H1 (cell line): ENCODE measurements at regions not wholly inside any gene's neighbourhood (a gene's known extent, or its start where the extent isn't known, plus 50 kb on each side); places are given as distances from the start of the nearest gene placed in this dataset.

ENCODE experiments used
- CTCF ChIA-PET: fragments of 300-600 bp; sonication (Branson Sonifier 250); formaldehyde crosslinking; loops from one replicate; lab custom pipeline; 2021; ENCODE audit not compliant: partially characterized antibody; lab: Charles Lee
- POLR2A ChIA-PET: fragments of 300-600 bp; sonication (Branson Sonifier 250); formaldehyde crosslinking; loops from one replicate; lab custom pipeline; 2021; ENCODE audit warnings: inconsistent platforms; ENCODE audit not compliant: partially characterized antibody; lab: Charles Lee
- DNase-seq, 2 experiments: peaks; one replicate each; pipeline versions ENCODE4 v3.0.0 to v3.0.0-alpha.2; 2010 to 2022; ENCODE audit warnings: low spot score in 2 of 2, low read depth in 1 of 2, mixed read lengths in 1 of 2
- FAIRE-seq: peaks from 2 replicates; lab custom pipeline; 2011; peaks lifted over from hg19 to GRCh38; lab: Jason Lieb, UNC
- H2AFZ ChIP-seq: 2 replicates; pipeline ENCODE4 v1.8.1; 2012; ENCODE audit warnings: low read length, inconsistent platforms
- H2AK5ac ChIP-seq: 2 replicates; pipeline ENCODE4 v1.6.1; 2013; ENCODE audit warnings: low read depth, low read length
- H2BK120ac ChIP-seq: replicated peaks from 2 replicates; pipeline ENCODE3; 2013; ENCODE audit warnings: low read depth, low read length, inconsistent platforms
- H2BK12ac ChIP-seq: 2 replicates; pipeline ENCODE4 v1.6.1; 2013; ENCODE audit warnings: low read depth, low read length
- H2BK15ac ChIP-seq: 2 replicates; pipeline ENCODE4 v1.6.1; 2013; ENCODE audit warnings: low read length
- H2BK20ac ChIP-seq: 2 replicates; pipeline ENCODE4 v1.6.1; 2013; ENCODE audit warnings: low read length
- H2BK5ac ChIP-seq: 2 replicates; pipeline ENCODE4 v1.6.1; 2013; ENCODE audit warnings: low read depth, low read length
- H3K14ac ChIP-seq: 2 replicates; pipeline ENCODE4 v1.6.1; 2013; ENCODE audit warnings: inconsistent platforms; ENCODE audit not compliant: insufficient read length
- H3K18ac ChIP-seq: 2 replicates; pipeline ENCODE4 v1.6.1; 2013; ENCODE audit warnings: low read length; ENCODE audit errors: extremely low read depth
- H3K23ac ChIP-seq: 2 replicates; pipeline ENCODE4 v1.6.1; 2013; ENCODE audit warnings: inconsistent platforms; ENCODE audit not compliant: insufficient read length
- H3K23me2 ChIP-seq: 2 replicates; pipeline ENCODE4 v1.6.1; 2013; ENCODE audit warnings: low read depth, low read length
- H3K27ac ChIP-seq: 2 replicates; pipeline ENCODE4 v1.6.1; 2011; ENCODE audit warnings: low read depth, low read length, inconsistent platforms
- H3K27me3 ChIP-seq, 4 experiments: replicated peaks in 1 of 4; 1 replicate in 1 of 4; 2 replicates in 3 of 4; pipeline versions ENCODE4 v1.6.1 to v1.8.1; 2011 to 2013; ENCODE audit warnings: low read length in 3 of 4, mild to moderate bottlenecking in 3 of 4, inconsistent platforms in 2 of 4, mixed read lengths in 2 of 4, moderate library complexity in 1 of 4; ENCODE audit not compliant: control insufficient read depth in 3 of 4, insufficient read depth in 3 of 4; ENCODE audit errors: extremely low read depth in 1 of 4
- H3K36me3 ChIP-seq, 4 experiments: 2 replicates each; pipeline versions ENCODE4 v1.6.1 to v1.8.1; 2011 to 2013; ENCODE audit warnings: mild to moderate bottlenecking in 4 of 4, low read length in 3 of 4, moderate library complexity in 2 of 4, control low read depth in 1 of 4, inconsistent platforms in 1 of 4; ENCODE audit not compliant: insufficient read depth in 4 of 4, control insufficient read depth in 2 of 4
- H3K4ac ChIP-seq: replicated peaks from 2 replicates; pipeline ENCODE3; 2013; ENCODE audit warnings: low read length, low read depth, mixed read lengths, inconsistent platforms; ENCODE audit not compliant: insufficient read length
- H3K4me1 ChIP-seq, 4 experiments: replicated peaks in 1 of 4; 1 replicate in 1 of 4; 2 replicates in 3 of 4; pipeline versions ENCODE4 v1.6.1 to v1.8.1; 2011 to 2013; ENCODE audit warnings: low read length in 3 of 4, inconsistent platforms in 2 of 4, mixed read lengths in 1 of 4; ENCODE audit not compliant: insufficient read depth in 4 of 4, control insufficient read depth in 3 of 4
- H3K4me2 ChIP-seq, 2 experiments: 2 replicates each; pipeline versions ENCODE4 v1.6.1 to v1.8.1; 2011 to 2013; ENCODE audit warnings: low read depth in 2 of 2, low read length in 2 of 2, control low read depth in 1 of 2, inconsistent platforms in 1 of 2, mild to moderate bottlenecking in 1 of 2; ENCODE audit not compliant: insufficient read depth in 1 of 2
- H3K4me3 ChIP-seq, 4 experiments: fragments of 200-600, 300-600 bp in 1 of 4; sonication (generic), shearing (Covaris generic), sonication (Bioruptor Twin) in 1 of 4; 2 replicates each; pipeline versions ENCODE4 v1.5.1 to v1.8.1; 2011 to 2016; ENCODE audit warnings: low read length in 4 of 4, low read depth in 3 of 4, control low read depth in 2 of 4, inconsistent platforms in 2 of 4, mild to moderate bottlenecking in 2 of 4, mixed read lengths in 1 of 4, moderate library complexity in 1 of 4; ENCODE audit not compliant: insufficient read depth in 2 of 4; ENCODE audit errors: extremely low read depth in 1 of 4
- H3K56ac ChIP-seq: replicated peaks from 2 replicates; pipeline ENCODE3; 2013; ENCODE audit warnings: low read depth, mild to moderate bottlenecking, mixed read lengths, low read length, inconsistent platforms; ENCODE audit not compliant: insufficient read length
- H3K79me1 ChIP-seq: 2 replicates; pipeline ENCODE4 v1.6.1; 2013; ENCODE audit warnings: low read depth, low read length, control low read depth
- H3K79me2 ChIP-seq, 2 experiments: 2 replicates each; pipeline versions ENCODE4 v1.6.1 to v1.8.1; 2012 to 2013; ENCODE audit warnings: low read length in 2 of 2, mild to moderate bottlenecking in 2 of 2, inconsistent platforms in 1 of 2; ENCODE audit not compliant: insufficient read depth in 2 of 2, control insufficient read depth in 1 of 2
- H3K9ac ChIP-seq, 4 experiments: replicated peaks in 1 of 4; 1 replicate in 1 of 4; 2 replicates in 3 of 4; pipeline versions ENCODE4 v1.6.1 to v1.8.1; 2011 to 2013; ENCODE audit warnings: low read depth in 3 of 4, low read length in 3 of 4, control low read depth in 2 of 4, mild to moderate bottlenecking in 2 of 4, moderate library complexity in 2 of 4, inconsistent platforms in 1 of 4; ENCODE audit errors: extremely low read depth in 1 of 4
- H3K9me3 ChIP-seq, 2 experiments: 2 replicates each; pipeline versions ENCODE4 v1.6.1 to v1.8.1; 2012 to 2013; ENCODE audit warnings: mild to moderate bottlenecking in 2 of 2, moderate library complexity in 2 of 2, control low read depth in 1 of 2, inconsistent platforms in 1 of 2, low read depth in 1 of 2, low read length in 1 of 2, mixed read lengths in 1 of 2; ENCODE audit not compliant: insufficient read depth in 2 of 2
- H4K20me1 ChIP-seq, 2 experiments: replicated peaks in 1 of 2; 2 replicates each; pipeline versions ENCODE3 to v1.8.1; 2011 to 2013; ENCODE audit warnings: inconsistent platforms in 2 of 2, low read length in 2 of 2, mild to moderate bottlenecking in 1 of 2; ENCODE audit not compliant: insufficient read depth in 2 of 2, control insufficient read depth in 1 of 2
- H4K5ac ChIP-seq: 2 replicates; pipeline ENCODE4 v1.6.1; 2013; ENCODE audit warnings: low read length, low read depth, mixed read lengths, inconsistent platforms; ENCODE audit not compliant: insufficient read length
- H4K8ac ChIP-seq: 2 replicates; pipeline ENCODE4 v1.8.0; 2013; ENCODE audit warnings: mild to moderate bottlenecking, moderate library complexity, low read length, inconsistent platforms; ENCODE audit not compliant: insufficient read depth; ENCODE audit errors: extremely low read depth
- H4K91ac ChIP-seq: replicated peaks from 2 replicates; pipeline ENCODE3; 2013; ENCODE audit warnings: low read length, mixed read lengths, inconsistent platforms; ENCODE audit not compliant: insufficient read length
- CTBP2 ChIP-seq: IDR thresholded peaks from 2 replicates; pipeline ENCODE4 v1.7.0; 2011; ENCODE audit warnings: borderline replicate concordance, mild to moderate bottlenecking, moderate library complexity, mixed read lengths, low read length; ENCODE audit not compliant: insufficient read depth, insufficient read length
- RFX5 ChIP-seq: IDR thresholded peaks from 2 replicates; pipeline ENCODE4 v1.6.1; 2011; ENCODE audit warnings: low read depth, low read length, improper control_type of control experiment, borderline replicate concordance
- TAF1 ChIP-seq: IDR thresholded peaks from 2 replicates; pipeline ENCODE4 v1.6.1; 2011; ENCODE audit warnings: mild to moderate bottlenecking, low read depth, low read length

GRCh38 chr17:33369149-33369548 is 76.1 kb upstream of the ASIC2 start:
- DNase-seq (no peak), FAIRE-seq (no peak)
- H4K20me1 ChIP-seq: no peaks in the 10 kb centered on the region
- H3K9ac ChIP-seq: no peak overlapping the region
- no peak overlapping the region for H4K8ac ChIP-seq
- no peaks in the 10 kb centered on the region for H3K9me3 ChIP-seq
- H4K5ac ChIP-seq: no peak overlapping the region
- no peak overlapping the region for H2BK120ac ChIP-seq
- H3K79me1 ChIP-seq: no peaks in the 10 kb centered on the region
- CTCF ChIA-PET: no interaction called here
- H3K79me2 ChIP-seq: no peaks in the 10 kb centered on the region
- H3K18ac ChIP-seq: no peak overlapping the region
- H3K27me3 ChIP-seq: 0 out of 7 replicates have a peak, but pooled peaks cover 0 to 2% (median 0%) of the 10 kb centered on the region in 4 experiments
- H3K14ac ChIP-seq: no peak overlapping the region
- no peak overlapping the region for H3K4me2 ChIP-seq
- H3K23me2 ChIP-seq: no peaks in the 10 kb centered on the region
- H2AK5ac ChIP-seq: 0 out of 2 replicates have a peak overlapping the region, but pooled peaks have one; percentile 43
- H3K56ac ChIP-seq: no peak overlapping the region
- no peak overlapping the region for H3K4me3 ChIP-seq
- peak overlapping the region; percentile 68; the same call in 1 of the 2 replicates for H2BK12ac ChIP-seq
- H2AFZ ChIP-seq: no peak overlapping the region
- H2BK20ac ChIP-seq: no peak overlapping the region
- H2BK15ac ChIP-seq: no peak overlapping the region; the same call in 1 of the 2 replicates
- no peak overlapping the region for H4K91ac ChIP-seq
- no peak overlapping the region for H3K23ac ChIP-seq
- no peaks in the 10 kb centered on the region for H3K36me3 ChIP-seq
- no peak overlapping the region for H3K4ac ChIP-seq
- POLR2A ChIA-PET: no interaction called here
- peaks cover 0 to 12% (median 4%) of the 10 kb centered on the region in 4 experiments; a peak in 3 of 7 replicates for H3K4me1 ChIP-seq
- H3K27ac ChIP-seq: no peak overlapping the region
- H2BK5ac ChIP-seq: no peak overlapping the region
- TF ChIP-seq RFX5: no peak
- TF ChIP-seq TAF1: no peak
- TF ChIP-seq CTBP2: no peak
